ENCODE measurements at regions not wholly inside any gene's neighbourhood (a gene's known extent, or its start where the extent isn't known, plus 50 kb on each side); places are given as distances from the start of the nearest gene placed in this dataset.

- no peak for TF ChIP-seq CTCF (IDR thresholded peaks at IDR 0.05)
- TF ChIP-seq POLR2A (IDR thresholded peaks at IDR 0.05), result no peak
These were observed 51.2 kb upstream of the HMHB1 start for GRCh38 chr5:143760755-143761154.
